Upper lobe of left lung (tissue), 4 donors: ENCODE measurements at regions not wholly inside any gene's neighbourhood (a gene's known extent, or its start where the extent isn't known, plus 50 kb on each side); places are given as distances from the start of the nearest gene placed in this dataset.

Experiments used
- CTCF ChIP-seq, 6 experiments: fragments of 450-650 bp in 4 of 6; fragments of 200-600 bp in 2 of 6; sonication (generic) in 2 of 6; IDR thresholded peaks; one replicate each; pipeline ENCODE4 v1.5.1; 2016 to 2019; ENCODE audit warnings: antibody characterized with exemption in 6 of 6
- EP300 ChIP-seq, 4 donors: sonication (generic); formaldehyde crosslinking; IDR thresholded peaks; one replicate each; pipeline ENCODE4 v1.5.1; 2017; ENCODE audit warnings: antibody characterized with exemption in 4 of 4, control low read depth in 2 of 4

DNA sequence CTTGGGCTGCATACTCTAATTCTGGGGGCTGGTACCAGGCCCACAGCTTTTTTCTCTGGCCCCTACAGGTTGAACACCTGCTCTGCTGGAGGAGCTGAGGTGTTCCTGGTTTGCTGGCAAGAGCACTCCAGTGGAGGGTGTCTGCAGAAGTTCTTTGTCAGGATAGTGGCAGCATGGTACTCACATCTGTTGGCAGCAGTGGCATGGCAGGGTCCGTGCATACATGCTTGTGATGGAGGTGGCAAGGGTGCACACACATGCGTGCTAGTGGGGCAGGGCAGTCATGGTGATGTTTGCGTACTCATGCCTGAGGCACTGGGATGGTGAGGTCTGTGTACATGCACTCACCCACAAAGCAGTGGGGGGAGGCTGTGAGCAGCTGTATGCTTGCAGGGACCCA lies 235.5 kb upstream of the KLF8 start:
- TF ChIP-seq EP300 (IDR thresholded peaks at IDR 0.05) (no peak), CTCF (IDR thresholded peaks at IDR 0.05) (no peak)
